GM12892 (cell line): ENCODE measurements at regions not wholly inside any gene's neighbourhood (a gene's known extent, or its start where the extent isn't known, plus 50 kb on each side); places are given as distances from the start of the nearest gene placed in this dataset.

ENCODE experiments used
- DNase-seq: peaks from one replicate; pipeline ENCODE4 v3.0.0; 2011; ENCODE audit not compliant: insufficient read length
- FAIRE-seq: peaks from 2 replicates; lab custom pipeline; 2011; peaks lifted over from hg19 to GRCh38; lab: Jason Lieb, UNC
- POLR2A ChIP-seq: IDR thresholded peaks from 2 replicates; pipeline ENCODE4 v1.6.1; 2011; ENCODE audit warnings: low read depth, low read length, control low read depth
- POLR2AphosphoS5 ChIP-seq: IDR thresholded peaks from 2 replicates; pipeline ENCODE4 v1.6.1; 2011; ENCODE audit warnings: low read depth, low read length, control low read depth
- TAF1 ChIP-seq: IDR thresholded peaks from 2 replicates; pipeline ENCODE4 v1.6.1; 2011; ENCODE audit warnings: low read depth, mild to moderate bottlenecking, control low read depth, low read length, borderline replicate concordance

- no peak for FAIRE-seq
- TF ChIP-seq TAF1: no peak
- no peak for TF ChIP-seq POLR2AphosphoS5
- no peak for TF ChIP-seq POLR2A
- DNase-seq: no peak
Observed at GRCh38 chr11:129503646-129504045, 128.0 kb downstream of the BARX2 start.

DNA sequence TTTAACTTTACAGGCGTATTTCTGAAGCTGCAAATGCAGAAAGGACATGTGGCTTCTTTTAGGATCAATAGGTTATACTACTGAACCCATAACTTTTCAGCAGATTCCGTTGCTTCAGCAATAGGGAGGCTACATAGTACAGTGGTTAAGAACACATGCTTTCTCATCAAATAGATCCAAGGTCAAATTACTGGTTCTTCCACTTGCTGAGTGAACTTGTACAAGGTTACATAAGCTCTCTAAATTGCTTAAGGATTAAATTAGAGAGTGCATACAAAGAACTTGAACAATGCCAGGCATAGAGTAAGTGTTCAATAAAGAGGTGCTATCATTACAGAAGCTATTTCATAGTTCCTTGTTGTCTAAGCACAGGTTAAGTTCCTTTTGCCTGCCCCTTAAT lies 129.6 kb downstream of the BARX2 start:
- DNase-seq: no peak
- TF ChIP-seq POLR2A: no peak
- TF ChIP-seq TAF1: no peak
- TF ChIP-seq POLR2AphosphoS5: no peak
- no peak for FAIRE-seq

DNA sequence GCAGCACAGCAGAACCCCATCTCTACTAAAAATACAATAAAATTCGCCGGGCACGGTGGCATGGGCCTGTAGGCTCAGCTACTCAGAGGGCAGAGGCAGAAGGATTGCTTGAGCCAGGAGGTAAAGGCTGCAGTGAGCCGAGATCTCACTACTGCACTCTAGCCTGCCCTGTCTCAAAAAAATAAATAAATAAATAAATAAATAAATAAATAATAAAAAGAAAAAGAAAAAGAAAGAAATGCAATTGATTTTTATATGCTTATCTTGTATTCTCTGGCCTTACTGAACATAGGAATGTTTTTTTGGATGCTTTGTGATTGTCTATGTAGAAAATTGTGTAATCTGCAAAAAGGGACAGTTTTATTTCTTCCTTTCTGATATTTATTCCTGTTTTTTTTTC lies 132.5 kb downstream of the BARX2 start:
- DNase-seq (no peak), FAIRE-seq (no peak)
- TF ChIP-seq POLR2AphosphoS5 (no peak), POLR2A (no peak), TAF1 (no peak)

DNA sequence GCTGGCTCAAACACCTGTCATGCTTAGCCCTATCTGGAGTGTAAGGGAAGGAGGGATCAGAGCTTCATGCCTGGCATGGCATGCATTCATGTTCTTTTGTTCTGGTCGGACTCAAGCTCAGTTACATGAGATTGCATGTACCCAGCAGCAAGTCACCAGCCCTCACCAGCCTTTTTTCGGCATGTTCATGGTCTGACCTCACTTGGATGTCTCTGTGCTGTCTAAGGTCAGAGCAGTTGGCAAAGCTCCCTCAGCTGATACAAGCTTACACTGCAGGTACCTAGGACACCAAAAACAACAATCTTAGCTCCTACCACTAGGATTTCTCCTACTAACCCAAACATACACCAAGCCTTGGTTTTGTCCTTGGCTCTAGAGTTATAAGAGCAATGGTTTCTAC lies 152.6 kb downstream of the BARX2 start:
- no peak for FAIRE-seq
- no peak for DNase-seq
- no peak for TF ChIP-seq POLR2AphosphoS5
- no peak for TF ChIP-seq POLR2A
- no peak for TF ChIP-seq TAF1

- DNase-seq (no peak), FAIRE-seq (no peak)
- TF ChIP-seq TAF1 (no peak), POLR2AphosphoS5 (no peak), POLR2A (no peak)
Observed at GRCh38 chr11:129530154-129530895, 154.7 kb downstream of the BARX2 start.

DNA sequence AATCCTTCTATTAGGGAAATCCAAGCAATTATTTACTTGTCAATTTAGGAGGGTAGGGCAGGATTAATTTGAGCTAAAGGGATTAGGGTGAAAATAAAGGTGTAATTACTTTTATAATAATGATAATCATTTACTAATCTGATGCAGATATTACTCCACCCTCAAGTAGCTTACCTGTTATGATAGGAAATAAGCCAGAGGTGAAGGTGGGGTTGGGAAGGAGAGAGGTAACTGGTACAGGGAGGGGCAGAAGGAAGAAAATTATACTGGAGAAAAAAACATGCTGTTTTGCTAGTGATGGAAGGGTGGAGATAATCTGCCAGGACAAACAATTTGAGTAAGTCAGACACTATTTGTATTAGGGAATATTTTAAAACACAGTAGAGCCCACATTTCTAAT lies 157.7 kb downstream of the BARX2 start:
- TF ChIP-seq POLR2A (no peak), TAF1 (no peak), POLR2AphosphoS5 (no peak)
- FAIRE-seq (no peak), DNase-seq (no peak)

DNA sequence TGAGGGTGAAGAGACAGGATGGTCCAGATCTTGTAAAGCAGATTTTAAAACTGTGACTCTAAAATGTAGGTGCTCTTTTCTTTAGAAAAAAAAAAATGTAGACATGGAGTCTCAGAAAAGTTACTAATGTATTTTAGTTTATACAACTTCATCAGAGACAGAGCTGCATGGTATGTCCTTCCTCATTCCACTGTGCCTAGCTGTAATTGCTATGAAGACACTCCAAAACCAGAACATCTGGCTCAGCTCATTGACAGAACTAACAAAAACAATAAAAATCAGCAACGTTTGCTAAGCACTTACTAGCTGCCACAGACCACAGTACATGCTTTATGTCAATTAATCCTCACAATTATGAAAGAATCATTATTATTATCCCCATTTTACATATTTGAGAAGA lies 160.7 kb downstream of the BARX2 start:
- TF ChIP-seq POLR2AphosphoS5 (no peak), POLR2A (no peak), TAF1 (no peak)
- DNase-seq (no peak), FAIRE-seq (no peak)

DNA sequence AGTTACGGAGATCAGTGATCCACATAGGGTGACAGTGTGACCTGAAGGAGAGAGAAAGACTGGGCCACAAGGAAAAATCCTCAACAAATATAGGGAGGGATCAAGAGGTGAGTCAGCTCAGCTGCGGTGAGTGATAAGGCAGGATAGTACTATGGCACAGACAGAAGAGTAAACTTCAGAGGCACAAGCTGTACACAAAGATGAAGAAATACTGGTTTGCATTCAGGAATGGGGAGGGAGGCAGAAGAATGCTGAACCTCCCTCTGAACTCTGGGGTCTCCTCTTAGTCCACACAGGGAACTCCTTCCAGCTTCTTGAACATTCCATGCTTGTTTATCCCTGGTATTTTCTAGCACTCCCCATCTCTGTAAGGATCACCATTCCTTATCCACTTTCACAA lies 162.7 kb downstream of the BARX2 start:
- DNase-seq (no peak), FAIRE-seq (no peak)
- TF ChIP-seq TAF1: no peak
- no peak for TF ChIP-seq POLR2A
- TF ChIP-seq POLR2AphosphoS5: no peak

- TF ChIP-seq TAF1: no peak
- TF ChIP-seq POLR2AphosphoS5: no peak
- TF ChIP-seq POLR2A: no peak
- DNase-seq (no peak), FAIRE-seq (no peak)
Observed at GRCh38 chr11:129543515-129544290, 168.1 kb downstream of the BARX2 start.

GRCh38 chr11:129544691-129545090 lies 169.0 kb downstream of the BARX2 start:
- DNase-seq (no peak), FAIRE-seq (no peak)
- TF ChIP-seq POLR2A (no peak), POLR2AphosphoS5 (no peak), TAF1 (no peak)

- DNase-seq (no peak), FAIRE-seq (no peak)
- TF ChIP-seq TAF1: no peak
- TF ChIP-seq POLR2AphosphoS5: no peak
- TF ChIP-seq POLR2A: no peak
Observed at GRCh38 chr11:129546266-129546665, 170.6 kb downstream of the BARX2 start.
